ENCODE measurements at regions not wholly inside any gene's neighbourhood (a gene's known extent, or its start where the extent isn't known, plus 50 kb on each side); places are given as distances from the start of the nearest gene placed in this dataset.

- H3K4me3 Mint-ChIP-seq, result no peak overlapping the region
- peaks cover 11% of the 10 kb centered on the region for H3K4me1 Mint-ChIP-seq
- no peak overlapping the region for H3K27ac Mint-ChIP-seq
- H3K9me3 Mint-ChIP-seq, result peaks cover 14% of the 10 kb centered on the region
- H3K36me3 Mint-ChIP-seq, result no peaks in the 10 kb centered on the region
- no peak for TF ChIP-seq CTCF (IDR thresholded peaks at IDR 0.05; ENCODE audit: unreplicated experiment)
- no peaks in the 10 kb centered on the region for H3K27me3 Mint-ChIP-seq (ENCODE audit: low read depth)
- DNase-seq (ENCODE audit: low spot score in 2 of 2, unreplicated experiment in 2 of 2), result no peak
Measured at GRCh38 chr14:51458563-51458955, 193.2 kb upstream of the FRMD6 start.

GRCh38 chr14:51460011-51460410 is 191.7 kb upstream of the FRMD6 start:
- no peaks in the 10 kb centered on the region for H3K36me3 Mint-ChIP-seq
- no peaks in the 10 kb centered on the region for H3K27me3 Mint-ChIP-seq (ENCODE audit: low read depth)
- no peak for TF ChIP-seq CTCF (IDR thresholded peaks at IDR 0.05; ENCODE audit: unreplicated experiment)
- DNase-seq (ENCODE audit: low spot score in 2 of 2, unreplicated experiment in 2 of 2), result no peak
- peaks cover 14% of the 10 kb centered on the region for H3K9me3 Mint-ChIP-seq
- H3K27ac Mint-ChIP-seq, result no peak overlapping the region
- H3K4me1 Mint-ChIP-seq, result peaks cover 11% of the 10 kb centered on the region
- no peak overlapping the region for H3K4me3 Mint-ChIP-seq

GRCh38 chr14:51462182-51462581 is 189.5 kb upstream of the FRMD6 start:
- Mint-ChIP-seq H3K27me3 (ENCODE audit: low read depth) (no peaks in the 10 kb centered on the region), H3K9me3 (peaks cover 5% of the 10 kb centered on the region), H3K36me3 (no peaks in the 10 kb centered on the region), H3K4me3 (no peak overlapping the region), H3K27ac (no peak overlapping the region), H3K4me1 (peaks cover 11% of the 10 kb centered on the region)
- no peak for DNase-seq (ENCODE audit: low spot score in 2 of 2, unreplicated experiment in 2 of 2)
- no peak for TF ChIP-seq CTCF (IDR thresholded peaks at IDR 0.05; ENCODE audit: unreplicated experiment)

- no peak overlapping the region for H3K4me3 Mint-ChIP-seq
- peaks cover 3% of the 10 kb centered on the region for H3K9me3 Mint-ChIP-seq
- H3K27me3 Mint-ChIP-seq (ENCODE audit: low read depth), result no peaks in the 10 kb centered on the region
- DNase-seq (ENCODE audit: low spot score in 2 of 2, unreplicated experiment in 2 of 2), result no peak
- H3K27ac Mint-ChIP-seq, result no peak overlapping the region
- peaks cover 11% of the 10 kb centered on the region for H3K4me1 Mint-ChIP-seq
- no peak for TF ChIP-seq CTCF (IDR thresholded peaks at IDR 0.05; ENCODE audit: unreplicated experiment)
- no peaks in the 10 kb centered on the region for H3K36me3 Mint-ChIP-seq
Measured at GRCh38 chr14:51462706-51463105, 189.0 kb upstream of the FRMD6 start.

GRCh38 chr14:51463461-51463860 is 188.2 kb upstream of the FRMD6 start:
- Mint-ChIP-seq H3K27ac (no peak overlapping the region), H3K4me1 (peaks cover 8% of the 10 kb centered on the region), H3K27me3 (ENCODE audit: low read depth) (no peaks in the 10 kb centered on the region), H3K4me3 (no peak overlapping the region), H3K9me3 (no peaks in the 10 kb centered on the region), H3K36me3 (no peaks in the 10 kb centered on the region)
- DNase-seq (ENCODE audit: low spot score in 2 of 2, unreplicated experiment in 2 of 2), result no peak
- no peak for TF ChIP-seq CTCF (IDR thresholded peaks at IDR 0.05; ENCODE audit: unreplicated experiment)

- DNase-seq (ENCODE audit: low spot score in 2 of 2, unreplicated experiment in 2 of 2), result no peak
- no peak for TF ChIP-seq CTCF (IDR thresholded peaks at IDR 0.05; ENCODE audit: unreplicated experiment)
- Mint-ChIP-seq H3K36me3 (no peaks in the 10 kb centered on the region), H3K27ac (no peak overlapping the region), H3K4me1 (peaks cover 8% of the 10 kb centered on the region), H3K9me3 (no peaks in the 10 kb centered on the region), H3K27me3 (ENCODE audit: low read depth) (no peaks in the 10 kb centered on the region), H3K4me3 (no peak overlapping the region)
Measured at GRCh38 chr14:51464411-51464810, 187.3 kb upstream of the FRMD6 start.
